ENCODE measurements at regions not wholly inside any gene's neighbourhood (a gene's known extent, or its start where the extent isn't known, plus 50 kb on each side); places are given as distances from the start of the nearest gene placed in this dataset.

- no peaks in the 10 kb centered on the region for H3K9me3 ChIP-seq (ENCODE audit: control insufficient read depth, insufficient read depth, low read length)
- no peak overlapping the region for H3K9ac ChIP-seq (ENCODE audit: low read depth, low read length)
- H3K27ac ChIP-seq (ENCODE audit: low read depth, low read length) = no peak overlapping the region
- no peaks in the 10 kb centered on the region for H3K27me3 ChIP-seq (ENCODE audit: control insufficient read depth, insufficient read depth, low read length)
- H3K4me1 ChIP-seq (ENCODE audit: control insufficient read depth, insufficient read depth, low read length) = no peaks in the 10 kb centered on the region
- H3K4me3 ChIP-seq (ENCODE audit: low read depth, low read length) = no peak overlapping the region
- no peaks in the 10 kb centered on the region for H3K36me3 ChIP-seq (ENCODE audit: control insufficient read depth, insufficient read depth, low read length)
Measured at GRCh38 chr18:55120896-55121295, 161.6 kb upstream of the CCDC68 start.

- no peaks in the 10 kb centered on the region for H3K4me1 ChIP-seq (ENCODE audit: control insufficient read depth, insufficient read depth, low read length)
- no peak overlapping the region for H3K27ac ChIP-seq (ENCODE audit: low read depth, low read length)
- H3K27me3 ChIP-seq (ENCODE audit: control insufficient read depth, insufficient read depth, low read length) = no peaks in the 10 kb centered on the region
- no peaks in the 10 kb centered on the region for H3K36me3 ChIP-seq (ENCODE audit: control insufficient read depth, insufficient read depth, low read length)
- H3K9ac ChIP-seq (ENCODE audit: low read depth, low read length) = no peak overlapping the region
- no peak overlapping the region for H3K4me3 ChIP-seq (ENCODE audit: low read depth, low read length)
- H3K9me3 ChIP-seq (ENCODE audit: control insufficient read depth, insufficient read depth, low read length) = no peaks in the 10 kb centered on the region
Measured at GRCh38 chr18:55119434-55119833, 160.2 kb upstream of the CCDC68 start.

- Histone ChIP-seq H3K36me3 (ENCODE audit: control insufficient read depth, insufficient read depth, low read length) (no peaks in the 10 kb centered on the region), H3K4me1 (ENCODE audit: control insufficient read depth, insufficient read depth, low read length) (no peaks in the 10 kb centered on the region)
Measured at GRCh38 chr18:55119016-55119415, 159.8 kb upstream of the CCDC68 start.

GRCh38 chr18:55116863-55117262 is 157.6 kb upstream of the CCDC68 start:
- no peak overlapping the region for H3K27ac ChIP-seq (ENCODE audit: low read depth, low read length)
- no peaks in the 10 kb centered on the region for H3K36me3 ChIP-seq (ENCODE audit: control insufficient read depth, insufficient read depth, low read length)

More at GRCh38 chr18:55119016-55119415, 159.8 kb upstream of the CCDC68 start:
- H3K4me3 ChIP-seq (ENCODE audit: low read depth, low read length) = no peak overlapping the region
- no peak overlapping the region for H3K9ac ChIP-seq (ENCODE audit: low read depth, low read length)
- no peaks in the 10 kb centered on the region for H3K9me3 ChIP-seq (ENCODE audit: control insufficient read depth, insufficient read depth, low read length)
- H3K27me3 ChIP-seq (ENCODE audit: control insufficient read depth, insufficient read depth, low read length) = no peaks in the 10 kb centered on the region
- no peak overlapping the region for H3K27ac ChIP-seq (ENCODE audit: low read depth, low read length)

GRCh38 chr18:55115606-55116005 is 156.3 kb upstream of the CCDC68 start:
- Histone ChIP-seq H3K27me3 (ENCODE audit: control insufficient read depth, insufficient read depth, low read length) (no peaks in the 10 kb centered on the region), H3K4me1 (ENCODE audit: control insufficient read depth, insufficient read depth, low read length) (no peaks in the 10 kb centered on the region), H3K4me3 (ENCODE audit: low read depth, low read length) (no peak overlapping the region), H3K9ac (ENCODE audit: low read depth, low read length) (no peak overlapping the region), H3K27ac (ENCODE audit: low read depth, low read length) (no peak overlapping the region), H3K36me3 (ENCODE audit: control insufficient read depth, insufficient read depth, low read length) (no peaks in the 10 kb centered on the region), H3K9me3 (ENCODE audit: control insufficient read depth, insufficient read depth, low read length) (no peaks in the 10 kb centered on the region)

More at GRCh38 chr18:55116863-55117262, 157.6 kb upstream of the CCDC68 start:
- Histone ChIP-seq H3K4me3 (ENCODE audit: low read depth, low read length) (no peak overlapping the region), H3K9me3 (ENCODE audit: control insufficient read depth, insufficient read depth, low read length) (no peaks in the 10 kb centered on the region), H3K4me1 (ENCODE audit: control insufficient read depth, insufficient read depth, low read length) (no peaks in the 10 kb centered on the region), H3K27me3 (ENCODE audit: control insufficient read depth, insufficient read depth, low read length) (no peaks in the 10 kb centered on the region), H3K9ac (ENCODE audit: low read depth, low read length) (no peak overlapping the region)

GRCh38 chr18:55114876-55115275 is 155.6 kb upstream of the CCDC68 start:
- Histone ChIP-seq H3K9ac (ENCODE audit: low read depth, low read length) (no peak overlapping the region), H3K27ac (ENCODE audit: low read depth, low read length) (no peak overlapping the region), H3K27me3 (ENCODE audit: control insufficient read depth, insufficient read depth, low read length) (no peaks in the 10 kb centered on the region), H3K9me3 (ENCODE audit: control insufficient read depth, insufficient read depth, low read length) (no peaks in the 10 kb centered on the region), H3K4me3 (ENCODE audit: low read depth, low read length) (no peak overlapping the region), H3K36me3 (ENCODE audit: control insufficient read depth, insufficient read depth, low read length) (no peaks in the 10 kb centered on the region), H3K4me1 (ENCODE audit: control insufficient read depth, insufficient read depth, low read length) (peaks cover 4% of the 10 kb centered on the region; the same call in 1 of the 2 replicates)

GRCh38 chr18:55113800-55114199 is 154.5 kb upstream of the CCDC68 start:
- Histone ChIP-seq H3K9ac (ENCODE audit: low read depth, low read length) (no peak overlapping the region), H3K36me3 (ENCODE audit: control insufficient read depth, insufficient read depth, low read length) (no peaks in the 10 kb centered on the region), H3K9me3 (ENCODE audit: control insufficient read depth, insufficient read depth, low read length) (no peaks in the 10 kb centered on the region), H3K27me3 (ENCODE audit: control insufficient read depth, insufficient read depth, low read length) (no peaks in the 10 kb centered on the region), H3K27ac (ENCODE audit: low read depth, low read length) (no peak overlapping the region), H3K4me1 (ENCODE audit: control insufficient read depth, insufficient read depth, low read length) (peaks cover 11% of the 10 kb centered on the region), H3K4me3 (ENCODE audit: low read depth, low read length) (no peak overlapping the region)

- no peaks in the 10 kb centered on the region for H3K36me3 ChIP-seq (ENCODE audit: control insufficient read depth, insufficient read depth, low read length)
- no peaks in the 10 kb centered on the region for H3K27me3 ChIP-seq (ENCODE audit: control insufficient read depth, insufficient read depth, low read length)
- no peak overlapping the region for H3K4me3 ChIP-seq (ENCODE audit: low read depth, low read length)
- no peak overlapping the region for H3K27ac ChIP-seq (ENCODE audit: low read depth, low read length)
- no peak overlapping the region for H3K9ac ChIP-seq (ENCODE audit: low read depth, low read length)
- no peaks in the 10 kb centered on the region for H3K9me3 ChIP-seq (ENCODE audit: control insufficient read depth, insufficient read depth, low read length)
- H3K4me1 ChIP-seq (ENCODE audit: control insufficient read depth, insufficient read depth, low read length) = peaks cover 11% of the 10 kb centered on the region
Measured at GRCh38 chr18:55111271-55111670, 152.0 kb upstream of the CCDC68 start.

GRCh38 chr18:55110436-55110835 is 151.2 kb upstream of the CCDC68 start:
- H3K9me3 ChIP-seq (ENCODE audit: control insufficient read depth, insufficient read depth, low read length) = no peaks in the 10 kb centered on the region
- no peak overlapping the region for H3K4me3 ChIP-seq (ENCODE audit: low read depth, low read length)
- H3K27ac ChIP-seq (ENCODE audit: low read depth, low read length) = no peak overlapping the region
- H3K9ac ChIP-seq (ENCODE audit: low read depth, low read length) = no peak overlapping the region
- no peaks in the 10 kb centered on the region for H3K36me3 ChIP-seq (ENCODE audit: control insufficient read depth, insufficient read depth, low read length)
- H3K27me3 ChIP-seq (ENCODE audit: control insufficient read depth, insufficient read depth, low read length) = no peaks in the 10 kb centered on the region
- H3K4me1 ChIP-seq (ENCODE audit: control insufficient read depth, insufficient read depth, low read length) = peaks cover 11% of the 10 kb centered on the region

- Histone ChIP-seq H3K4me3 (ENCODE audit: low read depth, low read length) (no peak overlapping the region), H3K36me3 (ENCODE audit: control insufficient read depth, insufficient read depth, low read length) (no peaks in the 10 kb centered on the region), H3K27me3 (ENCODE audit: control insufficient read depth, insufficient read depth, low read length) (no peaks in the 10 kb centered on the region), H3K9me3 (ENCODE audit: control insufficient read depth, insufficient read depth, low read length) (no peaks in the 10 kb centered on the region), H3K9ac (ENCODE audit: low read depth, low read length) (no peak overlapping the region), H3K27ac (ENCODE audit: low read depth, low read length) (no peak overlapping the region), H3K4me1 (ENCODE audit: control insufficient read depth, insufficient read depth, low read length) (peaks cover 11% of the 10 kb centered on the region)
Measured at GRCh38 chr18:55109818-55110414, 150.7 kb upstream of the CCDC68 start.

- H3K4me3 ChIP-seq (ENCODE audit: low read depth, low read length) = no peak overlapping the region
- H3K27me3 ChIP-seq (ENCODE audit: control insufficient read depth, insufficient read depth, low read length) = no peaks in the 10 kb centered on the region
- no peaks in the 10 kb centered on the region for H3K36me3 ChIP-seq (ENCODE audit: control insufficient read depth, insufficient read depth, low read length)
- H3K27ac ChIP-seq (ENCODE audit: low read depth, low read length) = no peak overlapping the region
- no peak overlapping the region for H3K9ac ChIP-seq (ENCODE audit: low read depth, low read length)
- H3K4me1 ChIP-seq (ENCODE audit: control insufficient read depth, insufficient read depth, low read length) = peaks cover 11% of the 10 kb centered on the region
- H3K9me3 ChIP-seq (ENCODE audit: control insufficient read depth, insufficient read depth, low read length) = no peaks in the 10 kb centered on the region
Measured at GRCh38 chr18:55106906-55107305, 147.6 kb upstream of the CCDC68 start.
